ENCODE measurements at regions not wholly inside any gene's neighbourhood (a gene's known extent, or its start where the extent isn't known, plus 50 kb on each side); places are given as distances from the start of the nearest gene placed in this dataset.
"Not testable (repeated sequence)": the region's sequence is repeated elsewhere in the genome, so short reads cannot be mapped to it uniquely, and the experiment has no call there.

DNA sequence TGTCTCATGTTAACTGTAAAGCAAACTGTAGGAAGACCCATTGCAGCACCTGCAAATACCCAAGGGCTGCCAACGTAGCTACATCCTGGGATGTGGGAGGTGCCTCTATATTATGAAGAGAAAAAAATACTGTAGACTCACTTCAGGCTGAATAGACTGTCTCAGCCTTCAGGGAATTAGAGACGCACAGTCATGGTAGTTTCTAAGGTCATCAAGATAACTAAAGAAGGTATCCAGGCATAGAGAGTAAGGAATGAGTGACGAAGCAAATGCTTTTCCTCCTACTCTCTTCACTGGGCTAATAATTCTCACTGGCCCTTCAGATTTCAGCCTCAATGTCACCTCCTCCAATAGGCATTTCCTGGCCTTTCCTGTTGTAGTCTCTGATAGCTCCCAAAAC lies 121.6 kb upstream of the ECI2 start:
- no CpG with 5 or more reads among the region's 3 CpGs for WGBS (ENCODE audit: insufficient coverage)

DNA sequence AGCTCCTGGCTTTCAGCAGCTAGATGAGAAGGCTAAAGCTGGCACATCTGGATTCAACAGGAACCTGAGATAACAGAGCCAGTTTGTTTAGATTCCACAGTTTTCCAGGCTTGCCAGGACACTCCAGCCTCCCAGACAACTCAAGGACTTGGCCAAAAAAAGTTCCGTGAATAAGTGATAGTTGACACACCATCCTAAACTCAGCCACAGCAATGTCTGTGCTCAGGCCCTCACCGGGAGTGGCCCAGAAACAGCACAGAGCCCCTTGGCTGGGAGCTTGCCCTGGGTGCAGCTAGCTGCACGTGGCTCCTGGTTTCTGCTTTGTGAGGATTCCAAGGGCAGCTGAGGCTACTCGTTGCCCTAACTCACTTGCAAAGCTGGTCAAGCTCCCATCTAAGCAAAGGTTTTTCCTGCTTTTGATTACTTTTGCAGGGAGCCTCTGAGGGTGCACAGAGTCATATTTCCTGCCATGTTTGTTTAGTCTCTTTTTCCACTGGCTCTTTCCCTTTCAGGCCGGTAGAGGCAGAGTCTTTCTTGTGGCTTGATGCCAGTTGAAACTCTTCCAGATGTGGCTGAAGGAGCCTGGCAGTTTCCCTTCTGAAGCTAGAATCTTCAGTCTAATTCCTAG lies 118.3 kb upstream of the ECI2 start:
- 45% methylated on average over 3 of the region's 5 CpGs for WGBS (ENCODE audit: insufficient coverage)
- Histone ChIP-seq H3K36me3 (ENCODE audit: control insufficient read depth, insufficient read depth, low read length) (no peaks in the 10 kb centered on the region), H3K4me3 (ENCODE audit: low read depth, low read length) (no peak overlapping the region), H3K4me1 (ENCODE audit: control insufficient read depth, insufficient read depth, low read length) (peaks cover 5% of the 10 kb centered on the region), H3K9me3 (ENCODE audit: control insufficient read depth, insufficient read depth, low read length) (no peaks in the 10 kb centered on the region), H3K27ac (ENCODE audit: low read depth, low read length) (no peak overlapping the region), H3K27me3 (ENCODE audit: control insufficient read depth, insufficient read depth, low read length) (no peaks in the 10 kb centered on the region)
- peak in 5 of 6 donors; percentile 33 to 81 (median 44) for DNase-seq (ENCODE audit: low read depth in 4 of 6, low spot score in 6 of 6)

More for the DNA sequence above, 121.6 kb upstream of the ECI2 start:
- Histone ChIP-seq H3K36me3 (ENCODE audit: control insufficient read depth, insufficient read depth, low read length) (no peaks in the 10 kb centered on the region), H3K27me3 (ENCODE audit: control insufficient read depth, insufficient read depth, low read length) (no peaks in the 10 kb centered on the region), H3K9me3 (ENCODE audit: control insufficient read depth, insufficient read depth, low read length) (no peaks in the 10 kb centered on the region), H3K27ac (ENCODE audit: low read depth, low read length) (no peak overlapping the region), H3K4me3 (ENCODE audit: low read depth, low read length) (no peak overlapping the region), H3K4me1 (ENCODE audit: control insufficient read depth, insufficient read depth, low read length) (peaks cover 5% of the 10 kb centered on the region)
- no peak for DNase-seq (ENCODE audit: low read depth in 4 of 6, low spot score in 6 of 6)

GRCh38 chr6:4252445-4252844 lies 117.1 kb upstream of the ECI2 start:
- not testable (repeated sequence) for H3K4me3 ChIP-seq (ENCODE audit: low read depth, low read length); DNase-seq (ENCODE audit: low read depth in 4 of 6, low spot score in 6 of 6); H3K9me3 ChIP-seq (ENCODE audit: control insufficient read depth, insufficient read depth, low read length); H3K36me3 ChIP-seq (ENCODE audit: control insufficient read depth, insufficient read depth, low read length); H3K27ac ChIP-seq (ENCODE audit: low read depth, low read length); H3K4me1 ChIP-seq (ENCODE audit: control insufficient read depth, insufficient read depth, low read length); H3K27me3 ChIP-seq (ENCODE audit: control insufficient read depth, insufficient read depth, low read length)
- WGBS (ENCODE audit: insufficient coverage) = no CpG with 5 or more reads among the region's 5 CpGs

DNA sequence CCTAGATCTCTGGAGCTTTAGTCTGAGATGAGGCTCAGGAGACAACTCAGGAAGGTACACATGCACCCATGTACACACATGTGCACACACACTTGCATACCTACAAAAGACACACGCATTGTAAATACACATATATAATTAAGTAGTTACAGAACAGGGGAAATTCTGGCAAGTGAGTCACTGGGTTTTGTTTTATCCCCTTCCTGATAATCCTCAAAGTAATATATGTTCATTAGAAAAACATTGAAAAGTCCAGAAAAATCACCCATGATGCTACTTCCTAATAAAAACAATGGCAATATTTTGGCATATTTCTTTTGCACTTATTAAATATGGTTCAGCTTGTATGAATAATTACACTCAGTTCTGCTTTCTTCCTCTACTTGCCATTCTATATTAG lies 115.3 kb upstream of the ECI2 start:
- no peak for DNase-seq (ENCODE audit: low read depth in 4 of 6, low spot score in 6 of 6)
- H3K27me3 ChIP-seq (ENCODE audit: control insufficient read depth, insufficient read depth, low read length) = no peaks in the 10 kb centered on the region
- no peak overlapping the region for H3K4me3 ChIP-seq (ENCODE audit: low read depth, low read length)
- H3K36me3 ChIP-seq (ENCODE audit: control insufficient read depth, insufficient read depth, low read length) = no peaks in the 10 kb centered on the region
- no peak overlapping the region for H3K27ac ChIP-seq (ENCODE audit: low read depth, low read length)
- H3K9me3 ChIP-seq (ENCODE audit: control insufficient read depth, insufficient read depth, low read length) = no peaks in the 10 kb centered on the region
- H3K4me1 ChIP-seq (ENCODE audit: control insufficient read depth, insufficient read depth, low read length) = peaks cover 5% of the 10 kb centered on the region
- WGBS (ENCODE audit: insufficient coverage) = no CpG with 5 or more reads among the region's 1 CpG

DNA sequence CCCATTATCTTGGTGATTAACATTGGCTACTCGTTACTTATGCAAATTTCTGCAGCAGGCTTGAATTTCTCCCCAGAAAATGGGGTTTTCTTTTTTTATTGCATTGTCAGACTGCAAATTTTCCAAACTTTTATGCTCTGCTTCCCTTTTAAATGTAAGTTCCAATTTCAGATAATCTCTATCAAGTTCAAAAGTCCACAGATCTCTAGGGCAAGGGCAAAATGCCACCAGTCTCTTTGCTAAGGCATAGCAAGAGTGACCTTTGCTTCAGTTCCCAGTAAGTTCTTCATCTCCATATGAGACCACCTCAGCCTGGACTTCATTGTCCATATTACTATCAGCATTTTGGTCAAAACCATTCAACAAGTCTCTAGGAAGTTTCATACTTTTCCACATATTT lies 108.5 kb upstream of the ECI2 start:
- not testable (repeated sequence) for H3K4me3 ChIP-seq (ENCODE audit: low read depth, low read length); DNase-seq (ENCODE audit: low read depth in 4 of 6, low spot score in 6 of 6); H3K4me1 ChIP-seq (ENCODE audit: control insufficient read depth, insufficient read depth, low read length); H3K27ac ChIP-seq (ENCODE audit: low read depth, low read length); H3K27me3 ChIP-seq (ENCODE audit: control insufficient read depth, insufficient read depth, low read length); H3K36me3 ChIP-seq (ENCODE audit: control insufficient read depth, insufficient read depth, low read length); H3K9me3 ChIP-seq (ENCODE audit: control insufficient read depth, insufficient read depth, low read length)
- no CpG with 5 or more reads among the region's 1 CpG for WGBS (ENCODE audit: insufficient coverage)

GRCh38 chr6:4243237-4243636 lies 107.9 kb upstream of the ECI2 start:
- 90% methylated on average over 3 of the region's 3 CpGs for WGBS (ENCODE audit: insufficient coverage)

GRCh38 chr6:4242601-4243000 lies 107.2 kb upstream of the ECI2 start:
- Histone ChIP-seq H3K27me3 (ENCODE audit: control insufficient read depth, insufficient read depth, low read length) (no peaks in the 10 kb centered on the region), H3K9me3 (ENCODE audit: control insufficient read depth, insufficient read depth, low read length) (peaks cover 5% of the 10 kb centered on the region), H3K4me3 (ENCODE audit: low read depth, low read length) (no peak overlapping the region), H3K27ac (ENCODE audit: low read depth, low read length) (no peak overlapping the region), H3K36me3 (ENCODE audit: control insufficient read depth, insufficient read depth, low read length) (no peaks in the 10 kb centered on the region), H3K4me1 (ENCODE audit: control insufficient read depth, insufficient read depth, low read length) (no peaks in the 10 kb centered on the region)
- WGBS (ENCODE audit: insufficient coverage) = 83% methylated on average over 2 of the region's 4 CpGs
- no peak for DNase-seq (ENCODE audit: low read depth in 4 of 6, low spot score in 6 of 6)

More at GRCh38 chr6:4243237-4243636, 107.9 kb upstream of the ECI2 start:
- no peaks in the 10 kb centered on the region for H3K27me3 ChIP-seq (ENCODE audit: control insufficient read depth, insufficient read depth, low read length)
- peaks cover 5% of the 10 kb centered on the region for H3K9me3 ChIP-seq (ENCODE audit: control insufficient read depth, insufficient read depth, low read length)
- no peak for DNase-seq (ENCODE audit: low read depth in 4 of 6, low spot score in 6 of 6)
- no peak overlapping the region for H3K4me3 ChIP-seq (ENCODE audit: low read depth, low read length)
- no peaks in the 10 kb centered on the region for H3K36me3 ChIP-seq (ENCODE audit: control insufficient read depth, insufficient read depth, low read length)
- no peak overlapping the region for H3K27ac ChIP-seq (ENCODE audit: low read depth, low read length)
- no peaks in the 10 kb centered on the region for H3K4me1 ChIP-seq (ENCODE audit: control insufficient read depth, insufficient read depth, low read length)

GRCh38 chr6:4240148-4240547 lies 104.8 kb upstream of the ECI2 start:
- WGBS (ENCODE audit: insufficient coverage) = 83% methylated on average over 2 of the region's 2 CpGs
- no peak overlapping the region for H3K4me3 ChIP-seq (ENCODE audit: low read depth, low read length)
- no peak for DNase-seq (ENCODE audit: low read depth in 4 of 6, low spot score in 6 of 6)

DNA sequence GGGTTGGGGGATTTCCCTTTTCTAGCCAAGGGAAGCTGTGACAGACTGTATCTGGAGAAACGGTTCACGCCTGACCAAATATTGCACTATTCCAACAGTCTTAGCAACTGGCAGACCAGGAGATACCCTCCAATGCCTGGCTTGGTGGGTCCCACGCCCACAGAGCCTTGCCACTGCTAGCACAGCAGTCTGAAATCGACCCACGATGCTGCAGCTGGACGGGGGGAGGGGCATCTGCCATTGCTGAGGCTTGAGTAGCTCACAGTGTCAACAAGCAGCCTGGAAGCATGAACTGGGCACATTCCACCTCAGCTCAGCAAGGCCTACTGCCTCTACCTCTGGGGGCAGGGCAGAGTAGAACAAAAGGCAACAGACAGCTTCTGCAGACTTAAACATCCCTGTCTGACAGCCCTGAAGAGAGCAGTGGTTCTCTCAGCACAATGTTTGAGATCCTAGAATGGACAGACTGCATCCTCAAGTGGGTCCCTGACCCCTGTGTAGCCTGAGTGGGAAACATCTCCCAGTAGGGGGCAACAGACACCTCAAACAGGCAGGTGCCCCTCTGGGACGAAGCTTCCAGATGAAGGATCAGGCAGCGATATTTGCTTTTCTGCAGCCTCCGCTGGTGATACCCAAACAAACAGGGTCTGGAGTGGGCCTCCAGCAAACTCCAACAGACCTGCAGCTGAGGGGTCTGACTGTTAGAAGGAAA lies 89.9 kb upstream of the ECI2 start:
- no peak overlapping the region for H3K27ac ChIP-seq (ENCODE audit: low read depth, low read length)
- WGBS (ENCODE audit: insufficient coverage) = 82% methylated on average over 7 of the region's 9 CpGs
- no peaks in the 10 kb centered on the region for H3K27me3 ChIP-seq (ENCODE audit: control insufficient read depth, insufficient read depth, low read length)
- H3K9me3 ChIP-seq (ENCODE audit: control insufficient read depth, insufficient read depth, low read length) = peaks cover 4% of the 10 kb centered on the region
- no peak for DNase-seq (ENCODE audit: low read depth in 4 of 6, low spot score in 6 of 6)
- H3K4me3 ChIP-seq (ENCODE audit: low read depth, low read length) = no peak overlapping the region
- H3K4me1 ChIP-seq (ENCODE audit: control insufficient read depth, insufficient read depth, low read length) = no peaks in the 10 kb centered on the region
- no peaks in the 10 kb centered on the region for H3K36me3 ChIP-seq (ENCODE audit: control insufficient read depth, insufficient read depth, low read length)

More at GRCh38 chr6:4240148-4240547, 104.8 kb upstream of the ECI2 start:
- peaks cover 5% of the 10 kb centered on the region for H3K9me3 ChIP-seq (ENCODE audit: control insufficient read depth, insufficient read depth, low read length)
- H3K27ac ChIP-seq (ENCODE audit: low read depth, low read length) = no peak overlapping the region
- H3K4me1 ChIP-seq (ENCODE audit: control insufficient read depth, insufficient read depth, low read length) = no peaks in the 10 kb centered on the region
- no peaks in the 10 kb centered on the region for H3K27me3 ChIP-seq (ENCODE audit: control insufficient read depth, insufficient read depth, low read length)
- no peaks in the 10 kb centered on the region for H3K36me3 ChIP-seq (ENCODE audit: control insufficient read depth, insufficient read depth, low read length)

Data from spinal cord (tissue), 9 donors.